ENCODE measurements at regions not wholly inside any gene's neighbourhood (a gene's known extent, or its start where the extent isn't known, plus 50 kb on each side); places are given as distances from the start of the nearest gene placed in this dataset. TPM values are rescaled to one million over a fixed set of nuclear protein-coding genes. Genes with fewer than 3 reads are reported as not detected.

DNA sequence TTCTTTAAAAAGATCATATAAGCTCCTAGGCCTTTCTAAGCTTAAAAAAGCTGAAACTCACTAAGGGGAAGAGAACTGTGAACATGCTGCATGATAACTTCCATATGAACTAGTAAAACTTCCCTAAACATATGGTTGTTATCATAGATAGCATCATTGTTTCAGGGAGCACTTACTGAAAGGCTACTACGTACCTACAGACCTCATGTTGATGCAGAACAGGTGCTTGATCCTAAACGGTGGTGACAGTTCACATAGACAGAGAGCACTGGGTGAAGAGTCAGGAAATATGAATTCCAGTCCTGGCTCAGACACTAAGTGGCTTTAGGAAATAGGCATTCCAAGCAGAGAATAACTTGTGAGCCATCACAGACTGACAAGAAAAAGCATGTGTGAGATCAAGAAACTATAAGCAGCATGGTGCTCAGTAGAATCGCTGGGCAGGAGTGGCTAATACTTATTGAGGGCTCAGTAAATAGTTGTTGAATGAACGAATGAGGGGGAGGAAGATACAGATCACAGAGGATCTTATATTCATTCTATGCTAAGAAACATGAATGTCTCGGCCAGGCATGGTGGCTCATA, 78.4 kb upstream of the NUDT4 start:
- DNase-seq (ENCODE audit: low spot score): no peak

DNA sequence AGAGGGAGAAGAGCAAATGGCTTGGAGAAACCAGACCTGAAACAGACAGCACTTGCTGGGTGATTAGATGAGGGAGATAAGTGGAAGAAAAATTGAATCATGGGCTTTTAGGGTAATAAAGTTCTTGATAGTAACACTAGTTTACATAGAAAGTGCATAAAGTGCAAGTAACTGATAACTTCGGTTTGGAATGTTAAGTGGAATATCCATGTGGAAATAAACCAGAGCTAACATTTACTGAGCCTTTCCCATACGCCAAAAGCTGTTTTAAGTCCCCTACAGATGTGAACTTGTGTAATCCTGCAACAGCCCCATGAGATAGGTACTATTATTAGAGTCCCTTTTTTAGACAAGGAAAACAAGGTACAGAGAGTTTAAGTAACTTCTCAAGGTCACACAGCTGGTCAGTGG, 77.1 kb upstream of the NUDT4 start:
- DNase-seq (ENCODE audit: low spot score): no peak

DNA sequence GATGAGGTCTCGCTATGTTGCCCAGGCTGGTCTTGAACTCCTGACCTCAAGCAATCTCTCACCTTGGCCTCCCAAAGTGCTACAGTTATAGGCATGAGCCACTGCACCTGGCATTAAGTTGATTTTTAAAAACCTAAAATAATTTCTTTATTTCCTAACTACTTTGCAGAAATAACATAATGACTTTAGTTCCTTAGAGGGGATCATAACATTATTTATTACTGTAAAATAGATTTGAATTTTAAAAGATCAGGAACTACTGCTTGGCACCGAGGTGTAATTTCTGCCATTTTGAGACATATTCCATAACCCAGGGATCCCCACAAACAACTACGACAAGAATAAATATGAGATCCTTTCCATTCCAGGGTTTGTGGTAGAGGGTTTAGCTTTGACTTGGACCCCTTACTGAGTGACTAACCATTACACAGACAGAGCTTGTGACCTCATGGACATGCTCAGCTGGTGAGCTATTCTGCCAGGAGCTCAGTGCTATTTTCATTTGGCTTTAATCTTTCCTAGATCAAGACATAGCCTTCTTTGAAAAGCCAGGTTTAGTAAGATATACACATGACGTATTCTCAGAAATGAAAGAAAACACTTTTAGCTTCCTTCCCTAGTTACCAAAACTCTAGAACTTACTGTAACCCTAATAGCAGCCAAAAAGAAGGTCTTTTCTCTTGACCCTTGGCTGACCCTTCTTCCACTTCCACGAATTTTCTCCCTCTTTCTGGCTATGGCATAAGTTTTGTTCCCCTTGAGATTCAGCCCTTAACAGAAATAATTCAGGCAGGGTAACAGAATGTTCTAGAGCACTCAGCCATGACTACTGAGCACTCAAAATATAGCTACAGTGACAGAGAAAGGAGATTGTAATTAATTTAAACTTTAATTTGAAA, 75.1 kb upstream of the NUDT4 start:
- no peak for DNase-seq (ENCODE audit: low spot score)

DNA sequence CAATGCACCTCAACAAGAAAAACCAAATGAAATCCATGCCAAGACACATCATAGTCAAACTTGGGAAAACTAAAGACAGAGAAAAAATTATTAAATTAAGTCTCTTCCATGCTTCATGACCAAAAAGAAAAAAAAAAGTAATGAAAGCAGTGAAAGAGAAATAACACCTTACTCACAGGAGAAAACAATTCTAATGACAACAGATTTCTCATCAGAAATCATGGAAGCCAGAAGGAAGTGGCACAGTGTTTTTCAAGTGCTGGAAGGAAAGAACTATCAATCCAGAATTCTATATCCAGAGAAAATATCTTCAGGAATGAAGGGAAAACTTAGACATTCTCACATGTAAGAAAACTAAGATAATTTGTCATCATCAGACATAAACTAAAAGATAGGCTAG, 71.1 kb upstream of the NUDT4 start:
- no peak for DNase-seq (ENCODE audit: low spot score)

DNA sequence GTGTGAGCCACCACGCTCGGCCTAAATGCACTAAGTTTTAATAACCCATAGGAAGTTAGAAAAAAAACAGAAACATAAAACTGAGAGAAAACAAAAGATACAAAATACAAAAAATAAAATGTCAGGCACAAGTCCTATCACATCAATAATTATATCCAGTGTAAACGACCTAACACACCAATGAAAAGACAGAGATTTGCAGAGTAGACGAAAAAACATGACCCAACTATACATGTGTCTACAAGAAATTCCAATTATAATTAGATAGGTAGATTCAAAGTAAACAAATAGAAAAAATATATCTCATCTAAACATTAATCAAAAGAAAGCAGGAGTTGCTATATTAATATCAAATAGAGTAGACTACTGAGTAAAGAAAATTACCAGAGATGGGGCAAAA, 69.4 kb upstream of the NUDT4 start:
- DNase-seq (ENCODE audit: low spot score): no peak

DNA sequence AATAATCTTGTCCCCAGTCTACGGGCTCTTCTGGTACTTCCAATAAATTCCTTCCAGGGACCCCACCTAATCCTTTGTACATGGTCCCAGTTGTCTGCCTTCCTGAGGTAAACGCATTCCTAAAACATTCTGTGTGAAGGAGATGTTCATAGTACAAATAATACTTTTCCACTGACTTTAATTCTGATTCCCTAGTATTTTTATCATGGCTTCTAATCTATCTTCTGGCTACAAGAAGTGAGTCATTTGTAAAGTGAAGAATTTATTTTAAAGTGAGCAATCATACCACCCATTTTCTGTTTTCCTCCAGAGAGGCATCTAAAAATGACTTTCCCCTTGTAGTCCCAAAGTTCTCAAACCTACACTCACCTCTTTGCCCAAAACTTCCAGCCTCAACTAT, 65.9 kb upstream of the NUDT4 start:
- DNase-seq (ENCODE audit: low spot score): peak; percentile 21

DNA sequence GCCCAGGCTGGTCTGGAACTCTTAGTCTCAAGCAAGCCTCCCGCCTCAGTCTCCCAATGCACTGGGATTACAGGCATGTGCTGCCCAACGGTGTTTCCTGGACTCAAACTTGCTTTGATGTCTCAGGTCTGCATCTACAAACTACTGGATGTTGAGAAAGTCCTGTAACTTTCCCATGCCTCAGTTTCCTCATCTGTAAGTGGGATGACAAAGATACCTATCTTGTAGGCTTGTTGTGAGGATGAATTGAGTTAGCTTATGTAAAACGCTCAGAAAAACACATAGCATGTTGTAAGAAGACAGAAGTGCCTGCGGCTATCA, 63.6 kb upstream of the NUDT4 start:
- DNase-seq (ENCODE audit: low spot score): no peak

DNA sequence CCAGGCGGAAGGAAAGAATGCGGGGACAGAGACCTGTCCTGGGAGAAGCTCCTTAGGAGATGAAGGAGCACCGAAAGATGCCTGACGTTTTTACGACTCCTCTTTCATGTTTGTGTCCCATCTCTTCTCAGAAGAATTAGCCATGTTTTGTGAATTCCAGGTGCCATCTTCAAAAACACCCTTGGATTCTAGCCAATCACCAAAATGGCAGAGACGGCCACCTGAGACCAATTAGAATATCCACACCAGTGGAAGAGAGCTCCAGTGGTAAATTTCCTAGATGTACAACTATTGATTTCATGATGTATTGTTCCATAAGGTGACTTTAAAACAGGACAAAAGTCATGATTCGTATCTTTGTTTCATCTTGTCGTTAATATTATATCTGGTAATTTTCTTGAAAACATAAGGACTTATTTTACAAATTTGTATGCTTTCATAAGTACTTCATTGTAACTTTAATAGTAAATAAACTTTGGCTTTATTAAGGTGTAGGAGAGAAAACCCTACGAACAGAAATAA, 62.3 kb upstream of the NUDT4 start:
- peak; percentile 84 for DNase-seq (ENCODE audit: low spot score)

DNA sequence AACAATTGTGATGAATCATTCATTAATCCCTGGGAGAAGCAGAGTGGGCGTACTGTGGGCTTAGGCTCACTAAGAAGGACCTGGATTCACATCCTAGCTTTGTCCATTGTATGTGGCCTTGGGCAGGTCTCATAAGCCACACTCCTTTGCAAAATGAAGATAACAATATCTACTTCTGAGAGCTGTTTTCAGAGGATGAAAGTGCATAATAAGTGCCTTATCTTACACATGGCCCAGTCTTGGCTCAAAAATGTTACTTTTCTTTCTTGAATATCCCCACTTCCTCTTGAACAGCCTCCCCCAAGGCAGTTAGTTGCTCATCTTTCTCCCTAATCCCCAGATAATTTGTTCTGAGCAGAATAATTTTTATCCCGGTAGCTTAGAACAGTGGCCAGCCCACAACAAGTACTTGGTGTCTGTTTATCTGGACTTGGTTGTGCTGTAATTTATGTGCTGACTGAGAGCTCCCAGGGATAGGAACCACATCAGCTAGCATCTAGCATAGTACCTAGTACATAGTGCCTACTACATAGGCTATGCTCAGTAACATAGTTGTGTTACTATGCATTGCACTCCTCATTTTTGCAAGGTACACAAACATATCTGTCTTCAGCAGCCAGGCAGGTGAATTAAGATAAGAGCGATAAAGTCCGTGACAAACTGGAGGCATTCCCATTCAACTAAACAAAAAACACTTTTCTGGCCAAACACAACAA, 61.7 kb upstream of the NUDT4 start:
- peak; percentile 60 for DNase-seq (ENCODE audit: low spot score)

DNA sequence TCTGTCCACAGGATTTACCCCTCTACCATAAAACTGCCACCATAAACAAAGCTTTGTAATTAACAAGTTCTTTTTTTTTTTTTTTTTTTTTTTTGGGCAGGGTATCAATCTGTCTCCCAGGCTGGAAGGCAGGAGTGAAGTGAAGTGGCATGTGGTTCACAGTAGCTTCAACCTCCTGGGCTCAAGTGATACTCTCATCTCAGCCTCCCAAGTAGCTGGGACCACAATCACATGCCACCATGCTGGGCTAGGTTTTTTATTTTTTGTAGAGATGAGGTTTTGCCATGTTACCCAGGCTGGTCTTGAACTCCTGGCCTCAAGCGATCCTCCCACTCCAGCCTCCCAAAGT, 61.1 kb upstream of the NUDT4 start:
- no peak for DNase-seq (ENCODE audit: low spot score)

DNA sequence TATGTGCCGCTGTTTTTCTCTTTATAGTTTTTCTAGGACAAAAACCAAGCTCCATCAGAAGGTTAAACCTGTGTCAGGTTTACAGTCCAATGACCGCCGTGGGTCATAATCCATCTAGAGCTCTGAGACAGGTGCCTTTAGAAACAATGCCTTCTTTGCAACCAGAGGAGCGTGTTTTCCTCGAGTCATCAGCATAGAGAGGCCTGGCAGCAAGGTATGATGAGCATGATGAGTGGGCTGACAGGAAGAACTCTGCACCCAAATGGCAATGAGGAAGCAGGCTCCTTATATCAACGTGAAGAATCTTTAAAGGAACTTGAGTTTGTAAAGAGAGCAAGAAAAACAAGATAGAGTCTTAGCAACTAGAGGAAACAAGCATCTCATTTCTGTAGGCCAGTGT, 60.5 kb upstream of the NUDT4 start:
- DNase-seq (ENCODE audit: low spot score): peak; percentile 87

DNA sequence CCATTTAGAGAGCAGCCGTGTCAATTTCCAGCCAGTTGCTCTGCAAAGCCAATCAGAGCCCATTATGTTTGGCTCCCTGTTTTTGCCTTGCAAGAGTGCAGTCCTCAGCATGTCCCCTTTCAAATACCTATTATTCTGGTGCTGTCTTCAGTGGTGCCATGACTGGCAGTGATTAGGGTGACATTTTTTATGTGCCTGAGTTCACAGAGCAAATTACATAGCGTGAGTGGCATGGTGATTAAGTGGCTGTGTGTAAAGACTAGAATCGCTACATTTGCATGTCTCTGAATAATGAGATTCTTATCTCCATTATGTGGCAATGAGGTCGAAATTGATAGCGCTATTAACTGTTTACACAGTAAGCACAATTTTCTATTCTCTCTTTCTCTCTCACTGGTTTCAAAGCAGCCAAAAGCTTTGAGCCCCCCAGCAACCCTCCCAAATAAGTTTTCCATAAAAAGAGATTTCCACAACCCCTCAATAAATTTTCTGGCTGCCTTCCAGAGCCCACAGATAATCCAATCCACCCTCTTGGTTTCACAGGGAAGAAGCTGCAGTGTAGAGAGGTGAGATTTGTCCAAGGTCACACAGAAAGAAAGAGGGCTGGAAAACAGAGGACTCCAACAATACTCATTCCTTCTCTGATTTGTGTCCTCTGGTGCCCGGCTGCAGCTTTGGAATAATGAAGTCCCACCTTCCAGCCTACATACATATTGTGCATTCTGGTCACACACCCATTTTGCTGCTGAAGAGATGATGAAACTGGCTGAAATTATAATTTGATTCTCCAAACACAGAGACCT, 58.8 kb upstream of the NUDT4 start:
- DNase-seq (ENCODE audit: low spot score): peak; percentile 33

DNA sequence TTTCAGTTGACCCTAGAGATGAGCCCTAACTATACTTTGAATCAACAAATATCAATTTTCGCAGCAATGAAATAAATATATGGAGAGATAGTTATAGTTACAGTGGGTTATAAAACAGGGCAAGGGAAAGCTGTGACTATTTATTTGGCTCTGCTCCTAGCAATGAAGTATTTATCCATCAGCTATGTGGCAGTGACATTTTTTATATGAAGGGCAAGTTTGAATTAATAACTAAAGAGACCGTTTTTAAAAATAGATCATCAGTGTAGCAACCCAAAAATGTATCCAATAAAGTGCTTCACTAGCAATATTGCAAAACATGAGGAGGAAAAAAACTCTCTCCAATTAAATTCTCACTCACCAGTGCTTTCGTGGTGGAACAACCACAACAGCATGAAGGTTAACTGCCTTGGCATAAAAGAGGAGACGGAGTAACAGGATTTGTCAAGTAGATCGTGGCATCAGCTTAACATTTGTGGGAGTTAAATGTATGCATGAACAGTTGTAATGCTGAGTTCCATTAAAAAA, 58.1 kb upstream of the NUDT4 start:
- DNase-seq (ENCODE audit: low spot score): no peak

DNA sequence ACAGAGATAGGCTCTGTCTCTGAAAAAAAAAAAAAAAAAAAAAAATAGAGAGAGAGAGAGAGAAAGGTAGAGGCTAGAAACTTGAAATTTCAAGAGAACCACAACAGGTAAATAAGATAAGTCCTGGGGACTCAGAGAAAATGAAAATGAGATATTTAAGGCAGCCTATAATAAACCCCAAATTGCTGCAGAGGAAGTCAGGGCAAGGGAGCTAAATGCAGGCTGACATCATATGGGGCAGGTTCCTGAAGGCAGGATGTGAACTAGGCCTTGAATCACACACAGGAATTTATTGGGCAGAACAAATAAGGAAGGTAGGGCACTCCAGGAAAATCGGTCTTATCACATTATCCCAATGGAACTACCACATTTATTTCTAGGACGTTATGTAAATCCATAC, 54.9 kb upstream of the NUDT4 start:
- DNase-seq (ENCODE audit: low spot score): peak; percentile 51

DNA sequence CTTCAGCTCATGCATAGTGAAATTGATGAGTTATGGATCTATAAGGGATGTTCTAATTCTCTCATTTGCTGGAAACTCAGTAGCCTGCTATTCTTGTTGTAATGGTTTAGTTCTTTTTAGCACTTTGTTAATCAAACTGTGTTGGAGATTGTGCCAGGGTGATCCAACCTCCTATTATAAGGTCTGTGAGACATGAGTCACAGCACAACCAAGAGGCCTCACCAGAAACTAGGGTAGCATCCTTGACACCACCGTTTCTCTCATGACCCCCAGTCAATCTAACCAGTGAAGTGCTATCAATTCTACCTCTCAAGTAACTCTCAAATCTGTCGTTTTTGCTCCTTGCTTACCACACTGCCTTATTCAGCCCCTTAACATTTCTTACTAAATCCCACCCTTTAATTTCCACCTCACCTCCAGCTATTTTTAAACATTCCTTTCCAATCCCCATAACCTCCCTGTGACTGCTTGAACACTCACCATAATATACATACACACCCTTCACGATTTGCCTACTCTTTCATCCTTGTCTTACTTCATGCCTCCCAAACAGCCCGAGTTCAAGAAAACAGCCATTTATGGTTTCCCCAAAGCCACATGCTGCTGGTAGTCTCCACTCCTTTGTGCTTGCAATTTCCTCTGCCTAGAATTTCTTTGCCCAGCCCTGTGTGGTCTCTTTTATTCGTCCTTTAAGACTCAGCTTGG, 53.9 kb upstream of the NUDT4 start:
- DNase-seq (ENCODE audit: low spot score): no peak

DNA sequence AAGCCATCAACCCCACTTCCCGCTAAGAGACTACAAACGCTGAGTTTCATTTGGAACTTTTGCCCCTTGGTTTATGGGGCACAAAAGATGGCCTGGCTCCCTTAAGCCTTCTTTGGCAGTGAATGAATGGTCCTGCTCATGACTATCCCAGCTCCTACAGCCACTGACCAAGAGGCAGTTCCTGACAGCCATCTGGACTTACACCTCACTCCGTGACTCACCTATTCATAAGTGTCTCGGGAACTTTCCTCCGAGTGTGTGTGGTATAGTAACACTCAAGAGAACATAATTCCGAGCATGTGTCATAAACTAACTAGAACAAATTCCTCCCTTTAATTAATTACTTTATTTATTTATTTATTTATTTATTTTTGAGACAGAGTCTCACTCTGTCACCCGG, 51.9 kb upstream of the NUDT4 start:
- DNase-seq (ENCODE audit: low spot score): no peak

Small RNA genes lying in the stretch of these regions (small RNA-seq; reads per million reads assigned to genes)
- gene RF00019 (not detected), gene RF00284 (not detected), gene RPL41P5 (not detected)

All from HT-29 (cell line).